ENCODE measurements at regions not wholly inside any gene's neighbourhood (a gene's known extent, or its start where the extent isn't known, plus 50 kb on each side); places are given as distances from the start of the nearest gene placed in this dataset.
A peak's percentile ranks its signal among the peaks of the same experiment; 100 is the strongest.

- Histone ChIP-seq H3K27ac (ENCODE audit: low read depth, low read length) (no peak overlapping the region), H3K4me1 (ENCODE audit: insufficient read depth, low read length) (peaks cover 20% of the 10 kb centered on the region), H3K79me2 (ENCODE audit: insufficient read depth, low read length) (no peaks in the 10 kb centered on the region), H3K9ac (ENCODE audit: low read length) (no peak overlapping the region), H3K9me3 (ENCODE audit: insufficient read depth, low read depth, low read length) (no peaks in the 10 kb centered on the region), H2AFZ (ENCODE audit: low read depth, low read length) (no peak overlapping the region), H3K4me3 (ENCODE audit: insufficient read depth, low read depth, low read length) (no peak overlapping the region), H3K27me3 (ENCODE audit: insufficient read depth, low read length) (no peaks in the 10 kb centered on the region), H3K36me3 (ENCODE audit: insufficient read depth, low read length) (no peaks in the 10 kb centered on the region), H4K20me1 (ENCODE audit: insufficient read depth, low read length) (no peaks in the 10 kb centered on the region), H3K4me2 (ENCODE audit: low read length) (no peak overlapping the region)
- H3K4me3 Mint-ChIP-seq (ENCODE audit: unreplicated experiment), result no peak overlapping the region
- FAIRE-seq, result peak; percentile 82
- no peak for TF ChIP-seq EZH2 (IDR thresholded peaks at IDR 0.05; ENCODE audit: insufficient read depth, low read length)
- TF ChIP-seq, protein P1, sequence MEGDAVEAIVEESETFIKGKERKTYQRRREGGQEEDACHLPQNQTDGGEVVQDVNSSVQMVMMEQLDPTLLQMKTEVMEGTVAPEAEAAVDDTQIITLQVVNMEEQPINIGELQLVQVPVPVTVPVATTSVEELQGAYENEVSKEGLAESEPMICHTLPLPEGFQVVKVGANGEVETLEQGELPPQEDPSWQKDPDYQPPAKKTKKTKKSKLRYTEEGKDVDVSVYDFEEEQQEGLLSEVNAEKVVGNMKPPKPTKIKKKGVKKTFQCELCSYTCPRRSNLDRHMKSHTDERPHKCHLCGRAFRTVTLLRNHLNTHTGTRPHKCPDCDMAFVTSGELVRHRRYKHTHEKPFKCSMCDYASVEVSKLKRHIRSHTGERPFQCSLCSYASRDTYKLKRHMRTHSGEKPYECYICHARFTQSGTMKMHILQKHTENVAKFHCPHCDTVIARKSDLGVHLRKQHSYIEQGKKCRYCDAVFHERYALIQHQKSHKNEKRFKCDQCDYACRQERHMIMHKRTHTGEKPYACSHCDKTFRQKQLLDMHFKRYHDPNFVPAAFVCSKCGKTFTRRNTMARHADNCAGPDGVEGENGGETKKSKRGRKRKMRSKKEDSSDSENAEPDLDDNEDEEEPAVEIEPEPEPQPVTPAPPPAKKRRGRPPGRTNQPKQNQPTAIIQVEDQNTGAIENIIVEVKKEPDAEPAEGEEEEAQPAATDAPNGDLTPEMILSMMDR (IDR thresholded peaks at IDR 0.05; ENCODE audit: insufficient read depth, low read depth, low read length), result no peak
- DNase-seq (ENCODE audit: low read depth), result no peak
- no peaks in the 10 kb centered on the region for H3K36me3 Mint-ChIP-seq (ENCODE audit: low read depth, unreplicated experiment)
- H3K9me3 Mint-ChIP-seq (ENCODE audit: unreplicated experiment), result no peaks in the 10 kb centered on the region
- no peak overlapping the region for H3K27ac Mint-ChIP-seq (ENCODE audit: unreplicated experiment)
- H3K4me1 Mint-ChIP-seq (ENCODE audit: low read depth, unreplicated experiment), result peaks cover 17% of the 10 kb centered on the region
- H3K27me3 Mint-ChIP-seq (ENCODE audit: low read depth, unreplicated experiment), result no peaks in the 10 kb centered on the region
These were observed 247.2 kb upstream of the IGFBP3 start for GRCh38 chr7:46168231-46168630.

GRCh38 chr7:46165276-46165675 lies 244.2 kb upstream of the IGFBP3 start:
- TF ChIP-seq, protein P1 (IDR thresholded peaks at IDR 0.05; ENCODE audit: insufficient read depth, low read depth, low read length), result no peak
- Mint-ChIP-seq H3K36me3 (ENCODE audit: low read depth, unreplicated experiment) (no peaks in the 10 kb centered on the region), H3K27me3 (ENCODE audit: low read depth, unreplicated experiment) (no peaks in the 10 kb centered on the region), H3K4me3 (ENCODE audit: unreplicated experiment) (no peak overlapping the region), H3K4me1 (ENCODE audit: low read depth, unreplicated experiment) (peaks cover 24% of the 10 kb centered on the region), H3K27ac (ENCODE audit: unreplicated experiment) (peak overlapping the region; percentile 64), H3K9me3 (ENCODE audit: unreplicated experiment) (no peaks in the 10 kb centered on the region)
- H3K27ac ChIP-seq (ENCODE audit: low read depth, low read length), result peak overlapping the region; percentile 57
- no peak overlapping the region for H3K9ac ChIP-seq (ENCODE audit: low read length)
- no peak overlapping the region for H3K4me2 ChIP-seq (ENCODE audit: low read length)
- H3K9me3 ChIP-seq (ENCODE audit: insufficient read depth, low read depth, low read length), result no peaks in the 10 kb centered on the region
- H3K79me2 ChIP-seq (ENCODE audit: insufficient read depth, low read length), result no peaks in the 10 kb centered on the region
- H3K36me3 ChIP-seq (ENCODE audit: insufficient read depth, low read length), result no peaks in the 10 kb centered on the region
- H3K27me3 ChIP-seq (ENCODE audit: insufficient read depth, low read length), result no peaks in the 10 kb centered on the region
- peaks cover 12% of the 10 kb centered on the region for H3K4me1 ChIP-seq (ENCODE audit: insufficient read depth, low read length)
- no peak overlapping the region for H2AFZ ChIP-seq (ENCODE audit: low read depth, low read length)
- peak; percentile 81 for FAIRE-seq
- DNase-seq (ENCODE audit: low read depth), result peak; percentile 88
- no peaks in the 10 kb centered on the region for H4K20me1 ChIP-seq (ENCODE audit: insufficient read depth, low read length)
- no peak overlapping the region for H3K4me3 ChIP-seq (ENCODE audit: insufficient read depth, low read depth, low read length)

DNA sequence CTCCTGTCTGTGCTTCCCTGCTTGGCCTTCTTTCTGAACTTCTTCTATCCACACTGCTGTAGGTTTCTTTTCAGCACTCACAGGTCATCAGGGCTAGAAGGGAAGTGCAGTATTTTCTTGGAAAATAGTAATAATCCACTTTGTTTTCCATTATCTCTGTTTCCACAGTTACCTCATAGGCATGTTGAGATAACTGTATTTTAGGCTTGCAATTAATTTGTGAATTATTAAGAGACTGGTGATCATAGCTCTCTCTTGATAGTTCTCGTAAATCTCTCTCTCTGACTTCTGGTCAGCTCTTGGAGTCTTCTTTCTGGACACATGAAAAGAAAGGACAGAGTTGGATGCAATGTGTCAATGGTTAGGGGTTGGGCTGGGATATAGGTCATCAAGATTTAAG lies 243.6 kb upstream of the IGFBP3 start:
- H3K4me1 ChIP-seq (ENCODE audit: insufficient read depth, low read length), result peaks cover 7% of the 10 kb centered on the region
- no peak overlapping the region for H2AFZ ChIP-seq (ENCODE audit: low read depth, low read length)
- no peaks in the 10 kb centered on the region for H3K27me3 ChIP-seq (ENCODE audit: insufficient read depth, low read length)
- DNase-seq (ENCODE audit: low read depth) (no peak), FAIRE-seq (peak; percentile 20)
- H3K36me3 ChIP-seq (ENCODE audit: insufficient read depth, low read length), result no peaks in the 10 kb centered on the region
- H3K4me1 Mint-ChIP-seq (ENCODE audit: low read depth, unreplicated experiment), result peaks cover 24% of the 10 kb centered on the region
- TF ChIP-seq EZH2 (IDR thresholded peaks at IDR 0.05; ENCODE audit: insufficient read depth, low read length), result no peak
- TF ChIP-seq, protein P1 (IDR thresholded peaks at IDR 0.05; ENCODE audit: insufficient read depth, low read depth, low read length), result no peak
- H3K79me2 ChIP-seq (ENCODE audit: insufficient read depth, low read length), result no peaks in the 10 kb centered on the region
- H3K27me3 Mint-ChIP-seq (ENCODE audit: low read depth, unreplicated experiment), result no peaks in the 10 kb centered on the region
- H3K9me3 Mint-ChIP-seq (ENCODE audit: unreplicated experiment), result peaks cover 3% of the 10 kb centered on the region
- H3K9me3 ChIP-seq (ENCODE audit: insufficient read depth, low read depth, low read length), result no peaks in the 10 kb centered on the region
- peak overlapping the region; percentile 57 for H3K27ac ChIP-seq (ENCODE audit: low read depth, low read length)
- no peak overlapping the region for H3K4me3 Mint-ChIP-seq (ENCODE audit: unreplicated experiment)
- no peak overlapping the region for H3K4me2 ChIP-seq (ENCODE audit: low read length)
- no peaks in the 10 kb centered on the region for H4K20me1 ChIP-seq (ENCODE audit: insufficient read depth, low read length)
- peak overlapping the region; percentile 64 for H3K27ac Mint-ChIP-seq (ENCODE audit: unreplicated experiment)
- peak overlapping the region; percentile 32 for H3K9ac ChIP-seq (ENCODE audit: low read length)
- H3K36me3 Mint-ChIP-seq (ENCODE audit: low read depth, unreplicated experiment), result no peaks in the 10 kb centered on the region
- no peak overlapping the region for H3K4me3 ChIP-seq (ENCODE audit: insufficient read depth, low read depth, low read length)
